Breast epithelium (tissue), 3 donors: ENCODE measurements at regions not wholly inside any gene's neighbourhood (a gene's known extent, or its start where the extent isn't known, plus 50 kb on each side); places are given as distances from the start of the nearest gene placed in this dataset.

Experiments used
- POLR2A ChIP-seq: fragments of 450-650 bp; IDR thresholded peaks from one replicate; pipeline ENCODE4 v1.6.1; 2016; ENCODE audit warnings: antibody characterized with exemption, mild to moderate bottlenecking, moderate library complexity
- POLR2AphosphoS5 ChIP-seq, 3 donors: sonication (generic); formaldehyde crosslinking; IDR thresholded peaks; one replicate each; pipeline ENCODE4 v1.6.1; 2017; ENCODE audit warnings: antibody characterized with exemption in 3 of 3
- TF ChIP-seq, protein P1 (sequence below), 3 donors: fragments of 450-650 bp; IDR thresholded peaks; one replicate each; pipeline ENCODE4 v1.5.1; 2016 to 2017; ENCODE audit warnings: antibody characterized with exemption in 3 of 3, mild to moderate bottlenecking in 3 of 3, moderate library complexity in 3 of 3

DNA sequence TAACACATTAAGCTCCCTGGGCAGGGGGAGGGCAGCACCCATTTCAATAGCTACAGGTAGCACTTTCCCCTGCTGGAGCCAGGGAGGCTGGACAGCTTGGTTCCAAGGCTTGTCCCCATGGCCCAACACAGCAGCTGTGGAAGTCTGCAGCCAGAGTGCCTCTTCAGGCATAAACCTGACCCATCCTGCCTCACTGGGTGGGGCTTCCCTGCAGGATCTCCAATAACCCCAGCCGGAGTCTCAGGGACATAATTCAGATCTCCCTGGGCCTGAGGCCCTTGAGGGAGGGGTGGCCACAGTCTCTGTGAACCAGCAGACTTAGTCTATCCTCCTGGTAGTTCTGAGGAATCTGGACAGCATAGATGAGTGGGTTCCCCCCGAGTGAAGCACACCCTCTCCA is 1001.9 kb upstream of the CHAC2 start:
- TF ChIP-seq, protein P1, sequence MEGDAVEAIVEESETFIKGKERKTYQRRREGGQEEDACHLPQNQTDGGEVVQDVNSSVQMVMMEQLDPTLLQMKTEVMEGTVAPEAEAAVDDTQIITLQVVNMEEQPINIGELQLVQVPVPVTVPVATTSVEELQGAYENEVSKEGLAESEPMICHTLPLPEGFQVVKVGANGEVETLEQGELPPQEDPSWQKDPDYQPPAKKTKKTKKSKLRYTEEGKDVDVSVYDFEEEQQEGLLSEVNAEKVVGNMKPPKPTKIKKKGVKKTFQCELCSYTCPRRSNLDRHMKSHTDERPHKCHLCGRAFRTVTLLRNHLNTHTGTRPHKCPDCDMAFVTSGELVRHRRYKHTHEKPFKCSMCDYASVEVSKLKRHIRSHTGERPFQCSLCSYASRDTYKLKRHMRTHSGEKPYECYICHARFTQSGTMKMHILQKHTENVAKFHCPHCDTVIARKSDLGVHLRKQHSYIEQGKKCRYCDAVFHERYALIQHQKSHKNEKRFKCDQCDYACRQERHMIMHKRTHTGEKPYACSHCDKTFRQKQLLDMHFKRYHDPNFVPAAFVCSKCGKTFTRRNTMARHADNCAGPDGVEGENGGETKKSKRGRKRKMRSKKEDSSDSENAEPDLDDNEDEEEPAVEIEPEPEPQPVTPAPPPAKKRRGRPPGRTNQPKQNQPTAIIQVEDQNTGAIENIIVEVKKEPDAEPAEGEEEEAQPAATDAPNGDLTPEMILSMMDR (IDR thresholded peaks at IDR 0.05) = no peak
- TF ChIP-seq POLR2AphosphoS5 (IDR thresholded peaks at IDR 0.05) = no peak
- no peak for TF ChIP-seq POLR2A
